K562 (cell line): ENCODE measurements at regions not wholly inside any gene's neighbourhood (a gene's known extent, or its start where the extent isn't known, plus 50 kb on each side); places are given as distances from the start of the nearest gene placed in this dataset.
"Not testable (repeated sequence)": the region's sequence is repeated elsewhere in the genome, so short reads cannot be mapped to it uniquely, and the experiment has no call there.

Source experiments
- ATAC-seq: fragments of 200-7000 bp; cut with Tn5 transposase; 3 replicates; pipeline ENCODE4 v1.9.1; 2020; ENCODE audit warnings: moderate library complexity
- BruUV-seq: library from RNA; stranded (reverse); fragments of 400-500 nt; replicated peaks from 2 replicates; lab custom pipeline; 2021; lab: Mats Ljungman, UMichigan
- CTCF ChIA-PET: fragments of 300-600 bp; formaldehyde crosslinking; extraction: SDS; loops from one replicate; lab custom pipeline; 2021; ENCODE audit warnings: low intra/inter-chr PET ratio; lab: Yijun Ruan, JAX
- POLR2A ChIA-PET: fragments of 300-600, 350-650 bp; sonication (Branson Sonifier 250); formaldehyde crosslinking; extraction: SDS; loops from one replicate; lab custom pipeline; 2021; ENCODE audit warnings: antibody characterized with exemption, inconsistent platforms; lab: Yijun Ruan, JAX
- DNase-seq, 4 experiments: peaks; one replicate each; pipeline versions ENCODE4 v3.0.0 to v3.0.0-alpha.2; 2011 to 2018; ENCODE audit warnings: low spot score in 3 of 4, mixed read lengths in 3 of 4; ENCODE audit errors: extremely low read depth in 1 of 4
- FAIRE-seq: peaks from 2 replicates; lab custom pipeline; 2011; peaks lifted over from hg19 to GRCh38; lab: Jason Lieb, UNC
- H2AFZ ChIP-seq: 2 replicates; pipeline ENCODE4 v1.6.0; 2011; ENCODE audit warnings: low read depth, low read length, control low read depth, inconsistent platforms
- H3K27ac ChIP-seq: fragments of 200-600 bp; 3 replicates; pipeline ENCODE4 v1.8.0; 2011; ENCODE audit warnings: low read depth, mild to moderate bottlenecking, control low read depth, inconsistent platforms, low read length, moderate library complexity, mixed read lengths; ENCODE audit errors: extremely low read depth
- H3K27me3 ChIP-seq, 2 experiments: fragments of 300-600 bp in 1 of 2; 2 replicates in 1 of 2; 3 replicates in 1 of 2; pipeline versions ENCODE4 v1.6.0 to v1.8.0; 2011; ENCODE audit warnings: inconsistent platforms in 2 of 2, low read length in 2 of 2, mild to moderate bottlenecking in 1 of 2, mixed read lengths in 1 of 2, moderate library complexity in 1 of 2; ENCODE audit not compliant: control insufficient read depth in 2 of 2, insufficient read depth in 2 of 2
- H3K36me3 ChIP-seq: fragments of 300-600 bp; 3 replicates; pipeline ENCODE4 v1.8.0; 2011; ENCODE audit warnings: mild to moderate bottlenecking, low read length, inconsistent platforms; ENCODE audit not compliant: control insufficient read depth, insufficient read depth
- H3K4me1 ChIP-seq, 2 experiments: fragments of 200-600 bp in 1 of 2; replicated peaks in 1 of 2; 2 replicates in 1 of 2; 3 replicates in 1 of 2; pipeline versions ENCODE4 v1.5.1 to v1.8.0; 2011; ENCODE audit warnings: inconsistent platforms in 2 of 2, low read length in 2 of 2, mild to moderate bottlenecking in 1 of 2, mixed read lengths in 1 of 2, moderate library complexity in 1 of 2; ENCODE audit not compliant: control insufficient read depth in 2 of 2, insufficient read depth in 2 of 2
- H3K4me2 ChIP-seq: 2 replicates; pipeline ENCODE4 v1.6.1; 2011; ENCODE audit warnings: low read length, control low read depth, inconsistent platforms, mixed read lengths; ENCODE audit not compliant: insufficient read depth
- H3K4me3 ChIP-seq: fragments of 200-600 bp; sonication (generic), shearing (Covaris generic); 2 replicates; pipeline ENCODE4 v1.5.1; 2016; ENCODE audit warnings: control low read depth, inconsistent platforms
- H3K79me2 ChIP-seq: fragments of 200-600 bp; 3 replicates; pipeline ENCODE4 v1.8.0; 2011; ENCODE audit warnings: low read length, inconsistent platforms; ENCODE audit not compliant: control insufficient read depth, insufficient read depth
- H3K9ac ChIP-seq, 2 experiments: 2 replicates each; pipeline versions ENCODE4 v1.6.0 to v1.6.1; 2011; ENCODE audit warnings: low read depth in 2 of 2, low read length in 2 of 2, control low read depth in 1 of 2, inconsistent platforms in 1 of 2, mild to moderate bottlenecking in 1 of 2, mixed read lengths in 1 of 2; ENCODE audit not compliant: insufficient read depth in 1 of 2
- H3K9me1 ChIP-seq: one replicate; pipeline ENCODE4 v1.6.0; 2011; ENCODE audit warnings: inconsistent platforms, mild to moderate bottlenecking, low read length, moderate library complexity; ENCODE audit not compliant: control insufficient read depth, insufficient read depth
- H3K9me3 ChIP-seq: replicated peaks from 2 replicates; pipeline ENCODE4 v1.5.1; 2011; ENCODE audit warnings: low read depth, low read length, inconsistent platforms; ENCODE audit not compliant: control insufficient read depth, insufficient read depth
- H4K20me1 ChIP-seq: replicated peaks from 2 replicates; pipeline ENCODE4 v1.6.1; 2011; ENCODE audit warnings: low read length, inconsistent platforms, mixed read lengths; ENCODE audit not compliant: control insufficient read depth, insufficient read depth
- FUS ChIP-seq: fragments of 200-400 bp; formaldehyde crosslinking; optimal IDR thresholded peaks from 2 replicates; pipeline ENCODE3; 2017; ENCODE audit warnings: low read depth, low read length
- MAZ ChIP-seq, 2 experiments: fragments of 450-650 bp in 1 of 2; sonication (generic) in 1 of 2; formaldehyde crosslinking; IDR thresholded peaks in 1 of 2; conservative IDR thresholded peaks in 1 of 2; 2 replicates each; pipeline versions ENCODE4 v1.4.0 to v1.5.0; 2020; ENCODE audit warnings: mild to moderate bottlenecking in 1 of 2, missing genetic modification reagents in 1 of 2
- MXD1 ChIP-seq: fragments of 250-450 bp; sonication (Bioruptor Pico); IDR thresholded peaks from 2 replicates; pipeline ENCODE4 v1.8.0; 2021; ENCODE audit warnings: borderline replicate concordance, mild to moderate bottlenecking, moderate library complexity; ENCODE audit not compliant: poor library complexity, severe bottlenecking
- MYBL2 ChIP-seq, 2 experiments: fragments of 450-650 bp in 1 of 2; sonication (generic) in 1 of 2; formaldehyde crosslinking in 1 of 2; IDR thresholded peaks; 2 replicates each; pipeline versions ENCODE4 v1.6.1 to v1.8.1; 2017 to 2022; ENCODE audit warnings: borderline replicate concordance in 1 of 2, inconsistent platforms in 1 of 2, low read depth in 1 of 2, mild to moderate bottlenecking in 1 of 2, missing genetic modification reagents in 1 of 2, moderate library complexity in 1 of 2
- NUFIP1 ChIP-seq: fragments of 450-650 bp; IDR thresholded peaks from 2 replicates; pipeline ENCODE4 v1.6.1; 2018; ENCODE audit not compliant: partially characterized antibody
- SRSF7 ChIP-seq: fragments of 200-400 bp; formaldehyde crosslinking; optimal IDR thresholded peaks from 2 replicates; pipeline ENCODE3; 2017; ENCODE audit warnings: mild to moderate bottlenecking, low read depth, low read length
- WGBS: fragments of 100-300 bp; shearing (Covaris generic); methylation state at CpG from one replicate; pipeline ENCODE4 v1.1.6; 2016; ENCODE audit warnings: low coverage, mixed read lengths; ENCODE audit not compliant: insufficient coverage; ENCODE audit errors: missing lambda C conversion rate; 5-methylcytosine and 5-hydroxymethylcytosine counted together
- in situ Hi-C: fragments of 300-500 bp; cut with MboI; formaldehyde crosslinking; loops from 4 replicates; pipeline ENCODE4 v1.15.0; 2018; ENCODE audit warnings: inconsistent platforms, mixed read lengths
- intact Hi-C: fragments of 100-400 bp; cut with micrococcal nuclease; formaldehyde crosslinking; loops from 2 replicates; pipeline ENCODE4 v1.14.2; 2022

GRCh38 chr3:35307296-35307695 is 332.0 kb upstream of the ARPP21 start:
- WGBS: 0% methylated on average over 2 of the region's 2 CpGs
- no TSS peak for BruUV-seq

GRCh38 chr3:35316841-35317240 is 322.5 kb upstream of the ARPP21 start:
- DNase-seq, intact Hi-C loops, CTCF ChIA-PET, H2AFZ ChIP-seq, H3K79me2 ChIP-seq, H3K36me3 ChIP-seq, H4K20me1 ChIP-seq, H3K27ac ChIP-seq, H3K9me3 ChIP-seq, H3K4me1 ChIP-seq, H3K9me1 ChIP-seq, H3K4me3 ChIP-seq, H3K9ac ChIP-seq, POLR2A ChIA-PET, BruUV-seq, H3K4me2 ChIP-seq, FAIRE-seq, in situ Hi-C loops, ATAC-seq, H3K27me3 ChIP-seq: not testable (repeated sequence)
- WGBS: 0% methylated on average over 2 of the region's 2 CpGs

More at GRCh38 chr3:35307296-35307695, 332.0 kb upstream of the ARPP21 start:
- intact Hi-C loops: no loop called here
- H2AFZ ChIP-seq: no peak overlapping the region
- TF ChIP-seq FUS (no peak), NUFIP1 (no peak), MYBL2 (IDR thresholded peaks at IDR 0.05; ENCODE audit: low read depth) (no peak), MYBL2 (CRISPR knock-in tag; IDR thresholded peaks at IDR 0.05; ENCODE audit: borderline replicate concordance) (no peak), SRSF7 (no peak), MAZ (CRISPR knock-in tag; conservative IDR thresholded peaks at IDR 0.05 in 1 of 2, IDR thresholded peaks at IDR 0.05 in 1 of 2) (no peak), MXD1 (CRISPR knock-in tag) (no peak)
- no peaks in the 10 kb centered on the region for H4K20me1 ChIP-seq
- no peak for DNase-seq
- no peak overlapping the region for H3K4me3 ChIP-seq
- no peak overlapping the region for H3K9ac ChIP-seq
- no peaks in the 10 kb centered on the region for H3K9me1 ChIP-seq
- no peak for FAIRE-seq
- no peaks in the 10 kb centered on the region for H3K79me2 ChIP-seq
- CTCF ChIA-PET: no interaction called here
- POLR2A ChIA-PET: no interaction called here
- no peaks in the 10 kb centered on the region for H3K27me3 ChIP-seq
- in situ Hi-C loops: no loop called here
- no peak overlapping the region for H3K27ac ChIP-seq
- no peak for ATAC-seq
- no peak overlapping the region for H3K4me2 ChIP-seq
- H3K9me3 ChIP-seq: no peaks in the 10 kb centered on the region
- no peaks in the 10 kb centered on the region for H3K36me3 ChIP-seq
- H3K4me1 ChIP-seq: no peaks in the 10 kb centered on the region
